D721Med (cell line): ENCODE measurements at regions not wholly inside any gene's neighbourhood (a gene's known extent, or its start where the extent isn't known, plus 50 kb on each side); places are given as distances from the start of the nearest gene placed in this dataset.

Source experiments
- DNase-seq: peaks from one replicate; pipeline ENCODE4 v3.0.0; 2011; ENCODE audit warnings: low spot score; ENCODE audit not compliant: insufficient read length
- FAIRE-seq: peaks from 2 replicates; lab custom pipeline; 2011; peaks lifted over from hg19 to GRCh38; lab: Jason Lieb, UNC
- TF ChIP-seq, protein P1 (sequence below): IDR thresholded peaks from 2 replicates; pipeline ENCODE4 v1.5.1; 2012; ENCODE audit warnings: mild to moderate bottlenecking, control low read depth; ENCODE audit not compliant: insufficient read depth; ENCODE audit errors: missing control alignments

DNA sequence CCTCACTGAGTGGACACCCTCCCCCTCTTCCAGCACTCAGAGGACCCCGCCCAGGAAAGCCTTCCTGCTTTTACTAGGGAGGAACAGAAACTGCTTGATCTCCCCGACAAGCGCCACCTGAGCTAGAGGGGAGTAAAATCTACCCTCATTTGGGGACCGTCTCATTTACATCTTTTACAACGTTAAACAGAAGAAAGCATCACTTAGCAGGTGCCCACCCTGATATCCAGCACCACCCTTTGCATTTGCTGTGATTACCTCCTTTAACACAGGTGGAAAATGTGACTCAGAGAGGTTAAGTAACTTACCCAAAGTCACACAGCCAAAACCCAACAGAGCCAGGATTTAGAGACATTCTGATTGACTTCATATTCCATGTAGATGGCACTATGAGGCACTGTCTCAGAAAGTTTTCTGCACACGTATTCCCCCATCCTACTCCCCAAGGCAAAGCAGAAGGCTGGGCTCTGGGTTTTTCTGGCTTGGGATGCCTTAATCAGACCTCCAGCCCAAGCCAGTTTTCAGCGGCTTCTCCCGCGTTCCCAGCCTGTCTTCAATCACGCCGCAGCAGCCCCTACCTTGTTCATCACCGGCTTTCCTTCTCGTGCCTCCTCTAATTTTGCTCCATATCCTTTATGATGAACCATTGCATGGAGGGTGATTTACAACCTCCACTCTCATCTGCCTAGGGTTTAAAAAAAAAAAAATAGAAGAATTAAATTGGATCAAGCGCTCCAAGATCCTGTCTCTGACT, 314.6 kb upstream of the PROK2 start:
- no peak for DNase-seq
- FAIRE-seq: no peak
- TF ChIP-seq, protein P1, sequence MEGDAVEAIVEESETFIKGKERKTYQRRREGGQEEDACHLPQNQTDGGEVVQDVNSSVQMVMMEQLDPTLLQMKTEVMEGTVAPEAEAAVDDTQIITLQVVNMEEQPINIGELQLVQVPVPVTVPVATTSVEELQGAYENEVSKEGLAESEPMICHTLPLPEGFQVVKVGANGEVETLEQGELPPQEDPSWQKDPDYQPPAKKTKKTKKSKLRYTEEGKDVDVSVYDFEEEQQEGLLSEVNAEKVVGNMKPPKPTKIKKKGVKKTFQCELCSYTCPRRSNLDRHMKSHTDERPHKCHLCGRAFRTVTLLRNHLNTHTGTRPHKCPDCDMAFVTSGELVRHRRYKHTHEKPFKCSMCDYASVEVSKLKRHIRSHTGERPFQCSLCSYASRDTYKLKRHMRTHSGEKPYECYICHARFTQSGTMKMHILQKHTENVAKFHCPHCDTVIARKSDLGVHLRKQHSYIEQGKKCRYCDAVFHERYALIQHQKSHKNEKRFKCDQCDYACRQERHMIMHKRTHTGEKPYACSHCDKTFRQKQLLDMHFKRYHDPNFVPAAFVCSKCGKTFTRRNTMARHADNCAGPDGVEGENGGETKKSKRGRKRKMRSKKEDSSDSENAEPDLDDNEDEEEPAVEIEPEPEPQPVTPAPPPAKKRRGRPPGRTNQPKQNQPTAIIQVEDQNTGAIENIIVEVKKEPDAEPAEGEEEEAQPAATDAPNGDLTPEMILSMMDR: no peak

DNA sequence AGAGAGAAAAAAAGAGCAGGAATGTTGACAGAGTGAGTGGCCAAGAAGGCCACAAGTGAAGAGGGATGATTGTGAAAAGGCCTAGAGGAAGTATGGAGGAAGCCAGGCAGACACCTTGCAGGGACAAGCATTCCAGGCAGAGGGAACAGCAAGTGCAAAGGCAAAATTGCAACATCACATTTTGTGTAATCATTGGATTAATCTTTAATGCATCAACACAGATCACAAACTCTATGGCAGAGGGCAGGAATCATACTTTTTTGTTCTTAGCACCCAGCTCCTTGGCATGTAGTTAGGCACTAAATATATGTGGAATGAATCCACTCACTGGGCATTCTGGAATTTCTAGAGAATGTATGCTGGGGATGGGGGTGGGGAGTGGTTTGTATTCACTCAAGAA, 312.1 kb upstream of the PROK2 start:
- TF ChIP-seq, protein P1: no peak
- FAIRE-seq (no peak), DNase-seq (no peak)

DNA sequence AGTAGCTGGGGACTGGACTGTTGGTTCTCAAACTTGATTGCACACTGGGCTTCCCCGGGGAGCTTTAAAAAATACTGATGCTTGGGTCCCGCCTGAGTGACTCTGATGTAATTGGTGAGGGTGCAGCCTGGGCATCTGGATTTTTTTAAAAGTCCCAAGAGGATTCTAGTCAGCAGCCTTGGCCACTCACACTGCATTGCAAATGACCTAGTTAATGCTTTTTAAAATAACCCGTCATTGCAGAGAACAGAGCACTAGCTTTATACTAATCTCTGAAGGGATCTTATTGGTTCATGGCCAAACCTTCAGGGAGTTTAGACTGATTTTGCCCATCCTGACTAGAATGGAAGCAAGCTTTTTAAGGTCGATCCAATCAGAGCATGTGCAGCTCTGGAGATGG, 310.6 kb upstream of the PROK2 start:
- TF ChIP-seq, protein P1: no peak
- DNase-seq (no peak), FAIRE-seq (no peak)

- FAIRE-seq (no peak), DNase-seq (no peak)
- TF ChIP-seq, protein P1: no peak
Measured at GRCh38 chr3:72093992-72094334, 309.0 kb upstream of the PROK2 start.

- TF ChIP-seq, protein P1: no peak
- no peak for DNase-seq
- FAIRE-seq: no peak
Measured at GRCh38 chr3:72093270-72093991, 308.5 kb upstream of the PROK2 start.

GRCh38 chr3:72092778-72093177, 307.8 kb upstream of the PROK2 start:
- no peak for FAIRE-seq
- DNase-seq: no peak
- TF ChIP-seq, protein P1: no peak
